NCI-H1694 (cell line): ENCODE measurements at regions not wholly inside any gene's neighbourhood (a gene's known extent, or its start where the extent isn't known, plus 50 kb on each side); places are given as distances from the start of the nearest gene placed in this dataset.
A peak's percentile ranks its signal among the peaks of the same experiment; 100 is the strongest.
"Not testable (repeated sequence)": the region's sequence is repeated elsewhere in the genome, so short reads cannot be mapped to it uniquely, and the experiment has no call there.

Experiments used
- DNase-seq: peaks from one replicate; lab custom pipeline; 2025; lab: John Stamatoyannopoulos, UW

GRCh38 chr7:108627476-108628051, 57.9 kb downstream of the DNAJB9 start:
- DNase-seq, result no peak

GRCh38 chr7:108628678-108629077, 59.0 kb downstream of the DNAJB9 start:
- DNase-seq, result no peak

GRCh38 chr7:108629651-108630400, 60.2 kb downstream of the DNAJB9 start:
- peak; percentile 18 for DNase-seq

GRCh38 chr7:108634036-108634435, 64.4 kb downstream of the DNAJB9 start:
- peak; percentile 45 for DNase-seq

GRCh38 chr7:108634535-108634934, 64.9 kb downstream of the DNAJB9 start:
- DNase-seq, result no peak

GRCh38 chr7:108637049-108637621, 67.5 kb downstream of the DNAJB9 start:
- DNase-seq, result no peak

GRCh38 chr7:108642126-108642525, 72.5 kb downstream of the DNAJB9 start:
- no peak for DNase-seq

- DNase-seq, result no peak
These were observed 73.5 kb downstream of the DNAJB9 start for GRCh38 chr7:108643136-108643535.

- DNase-seq, result no peak
These were observed 79.3 kb downstream of the DNAJB9 start for GRCh38 chr7:108648989-108649388.

GRCh38 chr7:108650467-108650866, 80.8 kb downstream of the DNAJB9 start:
- no peak for DNase-seq

- no peak for DNase-seq
These were observed 83.2 kb downstream of the DNAJB9 start for GRCh38 chr7:108652886-108653285.

GRCh38 chr7:108653526-108653925, 83.9 kb downstream of the DNAJB9 start:
- DNase-seq, result no peak

GRCh38 chr7:108657140-108657726, 87.6 kb downstream of the DNAJB9 start:
- not testable (repeated sequence) for DNase-seq

GRCh38 chr7:108659261-108659660, 89.6 kb downstream of the DNAJB9 start:
- DNase-seq, result no peak

GRCh38 chr7:108659867-108660266, 90.2 kb downstream of the DNAJB9 start:
- no peak for DNase-seq

GRCh38 chr7:108660465-108660864, 90.8 kb downstream of the DNAJB9 start:
- DNase-seq, result peak; percentile 26

- DNase-seq, result no peak
These were observed 93.2 kb downstream of the DNAJB9 start for GRCh38 chr7:108662783-108663362.

GRCh38 chr7:108663701-108664100, 94.0 kb downstream of the DNAJB9 start:
- DNase-seq, result no peak

GRCh38 chr7:108667216-108667615, 97.5 kb downstream of the DNAJB9 start:
- DNase-seq, result no peak

- no peak for DNase-seq
These were observed 100.3 kb downstream of the DNAJB9 start for GRCh38 chr7:108669958-108670357.

GRCh38 chr7:108673699-108674098, 104.0 kb downstream of the DNAJB9 start:
- not testable (repeated sequence) for DNase-seq

GRCh38 chr7:108684629-108685028, 115.0 kb downstream of the DNAJB9 start:
- no peak for DNase-seq

GRCh38 chr7:108686494-108686893, 116.8 kb downstream of the DNAJB9 start:
- no peak for DNase-seq
